WTC11 (cell line): ENCODE measurements at regions not wholly inside any gene's neighbourhood (a gene's known extent, or its start where the extent isn't known, plus 50 kb on each side); places are given as distances from the start of the nearest gene placed in this dataset.

Source experiments
- ATAC-seq: fragments of 200-7000 bp; cut with Tn5 transposase; 2 replicates; pipeline ENCODE4 v1.10.0; 2021; ENCODE audit warnings: mild to moderate bottlenecking, moderate library complexity
- CTCF ChIA-PET: fragments of 300-600 bp; sonication (Branson Sonifier 250); formaldehyde crosslinking; loops from one replicate; lab custom pipeline; 2021; ENCODE audit warnings: antibody characterized with exemption; lab: Charles Lee
- POLR2A ChIA-PET: fragments of 350-600 bp; sonication (Branson Sonifier 250); formaldehyde crosslinking; loops from one replicate; lab custom pipeline; 2021; ENCODE audit warnings: antibody characterized with exemption; lab: Charles Lee
- DNase-seq: peaks from one replicate; pipeline ENCODE4 v3.0.0; 2021; ENCODE audit warnings: low spot score
- H3K27ac Mint-ChIP-seq: 2 replicates; pipeline ENCODE4 v1.8.0; 2021; ENCODE audit warnings: mixed read lengths
- H3K27me3 Mint-ChIP-seq: 2 replicates; pipeline ENCODE4 v1.8.0; 2021; ENCODE audit warnings: low read depth, mild to moderate bottlenecking, moderate library complexity, mixed read lengths
- H3K36me3 Mint-ChIP-seq: 2 replicates; pipeline ENCODE4 v1.8.0; 2021; ENCODE audit warnings: mixed read lengths
- H3K4me1 Mint-ChIP-seq: 2 replicates; pipeline ENCODE4 v1.8.0; 2022; ENCODE audit warnings: mixed read lengths
- H3K4me3 Mint-ChIP-seq: 2 replicates; pipeline ENCODE4 v1.8.0; 2021; ENCODE audit warnings: mild to moderate bottlenecking, moderate library complexity, mixed read lengths
- H3K9me3 Mint-ChIP-seq: 2 replicates; pipeline ENCODE4 v1.8.0; 2021; ENCODE audit warnings: mixed read lengths
- AFF4 ChIP-seq: sonication (generic); formaldehyde crosslinking; IDR thresholded peaks from 2 replicates; pipeline ENCODE4 v1.8.1; 2023; ENCODE audit warnings: mild to moderate bottlenecking, missing genetic modification reagents, borderline replicate concordance
- ATF6 ChIP-seq: sonication (generic); formaldehyde crosslinking; IDR thresholded peaks from 2 replicates; pipeline ENCODE4 v1.8.1; 2023; ENCODE audit warnings: mild to moderate bottlenecking, missing genetic modification reagents
- CREM ChIP-seq: sonication (generic); formaldehyde crosslinking; IDR thresholded peaks from 2 replicates; pipeline ENCODE4 v1.8.1; 2022; ENCODE audit warnings: mild to moderate bottlenecking, missing genetic modification reagents, moderate library complexity
- E2F4 ChIP-seq: sonication (generic); formaldehyde crosslinking; IDR thresholded peaks from 2 replicates; pipeline ENCODE4 v1.8.1; 2022; ENCODE audit warnings: low read depth, mild to moderate bottlenecking, moderate library complexity, missing genetic modification reagents, borderline replicate concordance
- ELF4 ChIP-seq: sonication (generic); formaldehyde crosslinking; IDR thresholded peaks from 2 replicates; pipeline ENCODE4 v1.8.1; 2022; ENCODE audit warnings: low read depth, mild to moderate bottlenecking, moderate library complexity, missing genetic modification reagents
- ETV6 ChIP-seq: sonication (generic); formaldehyde crosslinking; IDR thresholded peaks from 2 replicates; pipeline ENCODE4 v1.8.1; 2022; ENCODE audit warnings: mild to moderate bottlenecking, missing genetic modification reagents
- FOXJ3 ChIP-seq: sonication (generic); formaldehyde crosslinking; IDR thresholded peaks from 2 replicates; pipeline ENCODE4 v1.9.0; 2021; ENCODE audit warnings: missing genetic modification reagents, mild to moderate bottlenecking, borderline replicate concordance
- FOXK1 ChIP-seq: sonication (generic); formaldehyde crosslinking; IDR thresholded peaks from 2 replicates; pipeline ENCODE4 v1.8.0; 2022; ENCODE audit warnings: mild to moderate bottlenecking, moderate library complexity, missing genetic modification reagents
- GABPB1 ChIP-seq: sonication (generic); formaldehyde crosslinking; IDR thresholded peaks from 2 replicates; pipeline ENCODE4 v1.8.1; 2023; ENCODE audit warnings: mild to moderate bottlenecking, missing genetic modification reagents
- IRF2 ChIP-seq: sonication (generic); formaldehyde crosslinking; IDR thresholded peaks from 2 replicates; pipeline ENCODE4 v1.8.0; 2022; ENCODE audit warnings: low read depth, missing genetic modification reagents, borderline replicate concordance
- JAZF1 ChIP-seq: fragments of 250-450 bp; sonication (Bioruptor Pico); IDR thresholded peaks from 2 replicates; pipeline ENCODE4 v1.9.0; 2021; ENCODE audit warnings: moderate library complexity, mild to moderate bottlenecking, inconsistent platforms
- MXD4 ChIP-seq: fragments of 250-450 bp; sonication (Bioruptor Pico); IDR thresholded peaks from 2 replicates; pipeline ENCODE4 v1.8.0; 2021; ENCODE audit warnings: mild to moderate bottlenecking, moderate library complexity, borderline replicate concordance
- MYBL2 ChIP-seq: sonication (generic); formaldehyde crosslinking; IDR thresholded peaks from 2 replicates; pipeline ENCODE4 v1.8.1; 2023; ENCODE audit warnings: mild to moderate bottlenecking, moderate library complexity, missing genetic modification reagents
- NFATC4 ChIP-seq: fragments of 250-450 bp; sonication (Bioruptor Pico); IDR thresholded peaks from 2 replicates; pipeline ENCODE4 v1.9.0; 2021; ENCODE audit warnings: mild to moderate bottlenecking
- PREB ChIP-seq: sonication (generic); formaldehyde crosslinking; IDR thresholded peaks from 2 replicates; pipeline ENCODE4 v1.8.1; 2022; ENCODE audit warnings: mild to moderate bottlenecking, missing genetic modification reagents, moderate library complexity, borderline replicate concordance
- PRRX2 ChIP-seq: fragments of 250-450 bp; sonication (Bioruptor Pico); IDR thresholded peaks from 2 replicates; pipeline ENCODE4 v1.8.0; 2021; ENCODE audit warnings: mild to moderate bottlenecking
- SMAD3 ChIP-seq: sonication (generic); formaldehyde crosslinking; IDR thresholded peaks from 2 replicates; pipeline ENCODE4 v1.8.0; 2022; ENCODE audit warnings: missing genetic modification reagents, mild to moderate bottlenecking, borderline replicate concordance
- SOX15 ChIP-seq: fragments of 250-450 bp; sonication (Bioruptor Pico); IDR thresholded peaks from 2 replicates; pipeline ENCODE4 v1.9.0; 2021; ENCODE audit warnings: mild to moderate bottlenecking
- SP1 ChIP-seq: sonication (generic); formaldehyde crosslinking; conservative IDR thresholded peaks from 2 replicates; pipeline ENCODE4 v1.8.1; 2022; ENCODE audit warnings: missing genetic modification reagents
- STAT6 ChIP-seq: sonication (generic); formaldehyde crosslinking; conservative IDR thresholded peaks from 2 replicates; pipeline ENCODE4 v1.8.1; 2023; ENCODE audit warnings: mild to moderate bottlenecking, low read depth, missing genetic modification reagents, moderate library complexity
- TEAD4 ChIP-seq: sonication (generic); formaldehyde crosslinking; IDR thresholded peaks from 2 replicates; pipeline ENCODE4 v1.8.0; 2022; ENCODE audit warnings: mild to moderate bottlenecking, missing genetic modification reagents
- ZNF219 ChIP-seq: sonication (generic); formaldehyde crosslinking; IDR thresholded peaks from 2 replicates; pipeline ENCODE4 v1.8.0; 2023; ENCODE audit warnings: missing genetic modification reagents, mild to moderate bottlenecking, borderline replicate concordance
- ZNF232 ChIP-seq: sonication (generic); formaldehyde crosslinking; IDR thresholded peaks from 2 replicates; pipeline ENCODE4 v1.8.0; 2022; ENCODE audit warnings: mild to moderate bottlenecking, missing genetic modification reagents
- ZNF317 ChIP-seq: sonication (generic); formaldehyde crosslinking; IDR thresholded peaks from 2 replicates; pipeline ENCODE4 v1.8.1; 2023; ENCODE audit warnings: low read depth, mild to moderate bottlenecking, moderate library complexity, missing genetic modification reagents, borderline replicate concordance
- ZNF396 ChIP-seq: fragments of 250-450 bp; sonication (Bioruptor Pico); IDR thresholded peaks from 2 replicates; pipeline ENCODE4 v1.8.0; 2021; ENCODE audit warnings: mild to moderate bottlenecking, moderate library complexity, borderline replicate concordance
- ZNF671 ChIP-seq: fragments of 250-450 bp; sonication (Bioruptor Pico); IDR thresholded peaks from 2 replicates; pipeline ENCODE4 v1.8.0; 2021; ENCODE audit warnings: mild to moderate bottlenecking

- Mint-ChIP-seq H3K9me3 (peaks cover 6% of the 10 kb centered on the region), H3K4me3 (no peak overlapping the region), H3K4me1 (no peaks in the 10 kb centered on the region), H3K36me3 (no peaks in the 10 kb centered on the region), H3K27ac (no peak overlapping the region), H3K27me3 (peaks cover 4% of the 10 kb centered on the region; the same call in 1 of the 2 replicates)
- ATAC-seq (no peak), DNase-seq (no peak)
- ChIA-PET CTCF (no interaction called here), POLR2A (no interaction called here)
- TF ChIP-seq SOX15 (no peak), GABPB1 (CRISPR knock-in tag) (no peak), SP1 (CRISPR knock-in tag) (no peak), FOXK1 (no peak), ELF4 (CRISPR knock-in tag) (no peak), ETV6 (CRISPR knock-in tag) (no peak), MXD4 (CRISPR knock-in tag) (no peak), ATF6 (CRISPR knock-in tag) (no peak), SMAD3 (CRISPR knock-in tag) (no peak), PRRX2 (CRISPR knock-in tag) (no peak), ZNF317 (CRISPR knock-in tag) (no peak), FOXJ3 (CRISPR knock-in tag) (no peak), ZNF232 (no peak)
Measured at GRCh38 chr21:18907076-18907475, 503.5 kb upstream of the TMPRSS15 start.

GRCh38 chr21:18908641-18909040, 505.1 kb upstream of the TMPRSS15 start:
- Mint-ChIP-seq H3K36me3 (no peaks in the 10 kb centered on the region), H3K27ac (no peak overlapping the region), H3K4me1 (no peaks in the 10 kb centered on the region), H3K4me3 (no peak overlapping the region), H3K9me3 (peaks cover 6% of the 10 kb centered on the region), H3K27me3 (peaks cover 4% of the 10 kb centered on the region; the same call in 1 of the 2 replicates)
- DNase-seq = no peak
- TF ChIP-seq SMAD3 (CRISPR knock-in tag) (no peak), E2F4 (CRISPR knock-in tag) (no peak), ZNF317 (CRISPR knock-in tag) (no peak), TEAD4 (no peak), ZNF219 (no peak), ETV6 (CRISPR knock-in tag) (no peak), IRF2 (no peak), ZNF671 (CRISPR knock-in tag) (no peak), PREB (CRISPR knock-in tag) (no peak), STAT6 (no peak), CREM (CRISPR knock-in tag) (no peak), MYBL2 (no peak), AFF4 (CRISPR knock-in tag) (no peak), JAZF1 (CRISPR knock-in tag) (no peak), NFATC4 (CRISPR knock-in tag) (no peak), ZNF396 (CRISPR knock-in tag) (no peak)
- no peak for ATAC-seq
- CTCF ChIA-PET = no interaction called here
- POLR2A ChIA-PET = no interaction called here
